ES-I3 (cell line): ENCODE measurements at regions not wholly inside any gene's neighbourhood (a gene's known extent, or its start where the extent isn't known, plus 50 kb on each side); places are given as distances from the start of the nearest gene placed in this dataset.
"Not testable (repeated sequence)": the region's sequence is repeated elsewhere in the genome, so short reads cannot be mapped to it uniquely, and the experiment has no call there.

Source experiments
- H3K36me3 ChIP-seq: 2 replicates; pipeline ENCODE4 v1.6.1; 2013; ENCODE audit warnings: mild to moderate bottlenecking, low read length, control low read depth, moderate library complexity; ENCODE audit not compliant: insufficient read depth
- H3K4me1 ChIP-seq: 2 replicates; pipeline ENCODE4 v1.6.1; 2013; ENCODE audit warnings: mild to moderate bottlenecking, control low read depth, low read length; ENCODE audit not compliant: insufficient read depth
- H3K9ac ChIP-seq: 2 replicates; pipeline ENCODE4 v1.6.1; 2013; ENCODE audit warnings: low read depth, mild to moderate bottlenecking, low read length, moderate library complexity
- H3K9me3 ChIP-seq: 2 replicates; pipeline ENCODE4 v1.6.1; 2013; ENCODE audit warnings: mild to moderate bottlenecking, low read length, moderate library complexity; ENCODE audit not compliant: control insufficient read depth, insufficient read depth

DNA sequence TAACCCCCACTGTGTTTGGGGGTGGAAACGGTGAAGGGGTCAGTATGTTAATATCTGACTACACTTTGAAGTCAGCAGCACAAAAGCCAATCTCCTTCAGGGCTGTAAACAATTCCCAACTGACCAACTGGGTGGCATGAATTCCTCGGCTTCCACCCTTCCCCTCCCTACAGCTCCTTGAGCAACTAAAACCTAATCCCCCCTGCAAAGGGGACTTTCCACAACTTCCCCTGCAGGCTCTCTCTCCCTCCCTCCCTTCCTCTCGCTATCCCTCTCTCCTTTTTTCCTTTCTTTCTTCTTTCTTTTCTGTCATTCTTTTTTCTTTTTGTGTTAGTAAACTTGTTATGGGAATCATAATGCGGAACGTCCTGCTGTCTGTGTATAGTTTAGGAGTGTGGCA lies 65.1 kb upstream of the PTCH1 start:
- no peaks in the 10 kb centered on the region for H3K9me3 ChIP-seq
- H3K36me3 ChIP-seq: no peaks in the 10 kb centered on the region
- peaks cover 11% of the 10 kb centered on the region for H3K4me1 ChIP-seq
- no peak overlapping the region for H3K9ac ChIP-seq

DNA sequence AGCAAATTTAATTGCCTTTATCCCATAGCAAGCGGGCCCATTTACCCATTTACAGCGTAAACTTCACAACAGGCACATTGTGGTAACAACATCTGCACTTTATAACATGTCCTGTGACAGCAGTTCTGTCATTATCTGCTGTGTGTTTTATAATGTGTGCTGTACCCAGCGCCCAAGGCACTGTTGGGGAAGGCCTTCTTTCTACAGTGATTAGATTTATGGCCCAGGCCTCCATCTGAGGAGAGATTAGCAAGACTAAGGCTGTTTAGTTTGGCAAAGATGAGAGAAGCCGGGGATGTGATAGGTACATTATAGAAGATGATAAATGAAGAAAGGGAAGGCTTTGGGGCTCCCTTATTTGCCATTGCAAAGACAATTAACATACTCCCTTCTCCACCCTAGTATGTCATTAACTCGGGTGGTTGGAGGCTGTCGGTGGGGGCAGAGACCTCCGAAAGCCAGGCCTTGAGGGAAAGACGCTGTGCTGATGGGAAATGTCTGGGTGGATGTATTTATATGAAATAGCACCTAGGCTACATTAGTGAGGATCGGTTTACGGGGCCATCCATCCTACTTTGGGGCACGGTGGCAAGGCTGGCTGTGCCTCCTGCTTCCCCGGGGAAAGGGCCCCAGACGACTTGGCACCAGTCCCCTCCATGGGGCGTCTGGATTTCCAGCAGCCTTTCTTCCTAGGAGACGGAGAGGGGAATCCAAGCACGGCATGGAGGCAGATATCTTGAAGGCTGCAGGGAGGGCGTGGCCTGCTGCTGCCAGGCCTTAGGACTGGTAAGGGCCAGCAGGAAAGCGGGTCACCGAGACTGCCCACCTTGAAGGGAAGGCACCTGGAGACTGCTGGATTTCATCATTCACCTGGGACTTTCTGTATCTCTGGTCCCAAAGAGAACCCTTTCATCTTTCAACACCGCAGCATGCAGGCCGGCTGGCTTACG lies 64.3 kb upstream of the PTCH1 start:
- no peaks in the 10 kb centered on the region for H3K36me3 ChIP-seq

GRCh38 chr9:95574866-95575553 lies 58.2 kb upstream of the PTCH1 start:
- H3K9ac ChIP-seq: no peak overlapping the region
- peaks cover 14% of the 10 kb centered on the region for H3K4me1 ChIP-seq
- H3K9me3 ChIP-seq: no peaks in the 10 kb centered on the region
- no peaks in the 10 kb centered on the region for H3K36me3 ChIP-seq

More for the DNA sequence above, 64.3 kb upstream of the PTCH1 start:
- H3K9ac ChIP-seq: no peak overlapping the region
- no peaks in the 10 kb centered on the region for H3K9me3 ChIP-seq
- H3K4me1 ChIP-seq: peaks cover 11% of the 10 kb centered on the region

DNA sequence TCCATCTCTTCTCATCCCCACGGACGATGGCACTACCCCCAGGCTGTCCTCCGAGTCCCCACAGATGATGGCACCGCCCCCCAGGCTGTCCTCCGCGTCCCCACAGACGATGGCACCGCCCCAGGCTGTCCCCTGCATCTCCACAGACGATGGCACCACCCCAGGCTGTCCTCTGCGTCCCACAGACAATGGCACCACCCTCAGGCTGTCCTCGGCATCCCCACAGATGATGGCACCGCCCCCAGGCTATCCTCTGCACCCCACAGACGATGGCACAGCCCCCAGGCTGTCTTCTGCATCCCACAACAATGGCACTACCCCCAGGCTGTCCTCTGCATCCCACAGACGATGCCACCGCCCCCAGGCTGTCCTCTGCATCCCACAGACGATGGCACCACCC lies 57.4 kb upstream of the PTCH1 start:
- Histone ChIP-seq H3K9ac (no peak overlapping the region), H3K9me3 (no peaks in the 10 kb centered on the region), H3K36me3 (no peaks in the 10 kb centered on the region), H3K4me1 (peaks cover 17% of the 10 kb centered on the region)

GRCh38 chr9:95573463-95573862 lies 56.7 kb upstream of the PTCH1 start:
- H3K4me1 ChIP-seq: peaks cover 17% of the 10 kb centered on the region
- no peaks in the 10 kb centered on the region for H3K9me3 ChIP-seq
- H3K9ac ChIP-seq: no peak overlapping the region
- no peaks in the 10 kb centered on the region for H3K36me3 ChIP-seq

GRCh38 chr9:95572381-95573151 lies 55.8 kb upstream of the PTCH1 start:
- H3K9me3 ChIP-seq: no peaks in the 10 kb centered on the region
- H3K9ac ChIP-seq: no peak overlapping the region
- no peaks in the 10 kb centered on the region for H3K36me3 ChIP-seq
- peaks cover 17% of the 10 kb centered on the region for H3K4me1 ChIP-seq

DNA sequence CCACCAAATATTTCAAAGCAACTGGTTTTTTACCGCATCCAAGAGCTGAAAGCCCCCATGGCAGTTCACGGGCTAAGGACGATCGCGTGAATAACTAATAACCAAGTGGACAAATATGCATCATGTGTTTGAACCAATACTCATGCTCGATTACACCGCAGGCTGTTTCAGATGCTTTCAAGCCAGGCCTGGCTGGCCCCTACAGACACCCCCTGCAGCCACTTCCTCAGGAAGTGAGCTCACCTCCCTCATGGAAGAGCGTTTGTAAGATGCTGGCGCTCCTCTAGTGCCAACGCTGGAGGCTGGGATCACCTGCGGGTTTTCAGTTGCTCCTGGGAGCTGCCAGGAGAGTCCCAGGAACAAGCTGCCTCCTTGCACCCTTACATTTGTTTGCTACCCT lies 53.9 kb upstream of the PTCH1 start:
- Histone ChIP-seq H3K36me3 (no peaks in the 10 kb centered on the region), H3K9ac (no peak overlapping the region), H3K4me1 (peaks cover 23% of the 10 kb centered on the region), H3K9me3 (no peaks in the 10 kb centered on the region)

GRCh38 chr9:95570150-95570549 lies 53.4 kb upstream of the PTCH1 start:
- H3K9me3 ChIP-seq: no peaks in the 10 kb centered on the region

GRCh38 chr9:95568735-95569134 lies 52.0 kb upstream of the PTCH1 start:
- not testable (repeated sequence) for H3K9ac ChIP-seq, H3K9me3 ChIP-seq, H3K36me3 ChIP-seq
- H3K4me1 ChIP-seq: peaks cover 23% of the 10 kb centered on the region

More at GRCh38 chr9:95570150-95570549, 53.4 kb upstream of the PTCH1 start:
- Histone ChIP-seq H3K4me1 (peaks cover 23% of the 10 kb centered on the region), H3K36me3 (no peaks in the 10 kb centered on the region), H3K9ac (peak overlapping the region; percentile 20; the same call in 1 of the 2 replicates)
